K562 (cell line): ENCODE measurements at regions not wholly inside any gene's neighbourhood (a gene's known extent, or its start where the extent isn't known, plus 50 kb on each side); places are given as distances from the start of the nearest gene placed in this dataset.

Source experiments
- ATAC-seq: fragments of 200-7000 bp; cut with Tn5 transposase; 3 replicates; pipeline ENCODE4 v1.9.1; 2020; ENCODE audit warnings: moderate library complexity
- BruUV-seq: library from RNA; stranded (reverse); fragments of 400-500 nt; replicated peaks from 2 replicates; lab custom pipeline; 2021; lab: Mats Ljungman, UMichigan
- CTCF ChIA-PET: fragments of 300-600 bp; formaldehyde crosslinking; extraction: SDS; loops from one replicate; lab custom pipeline; 2021; ENCODE audit warnings: low intra/inter-chr PET ratio; lab: Yijun Ruan, JAX
- POLR2A ChIA-PET: fragments of 300-600, 350-650 bp; sonication (Branson Sonifier 250); formaldehyde crosslinking; extraction: SDS; loops from one replicate; lab custom pipeline; 2021; ENCODE audit warnings: antibody characterized with exemption, inconsistent platforms; lab: Yijun Ruan, JAX
- DNase-seq, 4 experiments: peaks; one replicate each; pipeline versions ENCODE4 v3.0.0 to v3.0.0-alpha.2; 2011 to 2018; ENCODE audit warnings: low spot score in 3 of 4, mixed read lengths in 3 of 4; ENCODE audit errors: extremely low read depth in 1 of 4
- FAIRE-seq: peaks from 2 replicates; lab custom pipeline; 2011; peaks lifted over from hg19 to GRCh38; lab: Jason Lieb, UNC
- H2AFZ ChIP-seq: 2 replicates; pipeline ENCODE4 v1.6.0; 2011; ENCODE audit warnings: low read depth, low read length, control low read depth, inconsistent platforms
- H3K27ac ChIP-seq: fragments of 200-600 bp; 3 replicates; pipeline ENCODE4 v1.8.0; 2011; ENCODE audit warnings: low read depth, mild to moderate bottlenecking, control low read depth, inconsistent platforms, low read length, moderate library complexity, mixed read lengths; ENCODE audit errors: extremely low read depth
- H3K27me3 ChIP-seq, 2 experiments: fragments of 300-600 bp in 1 of 2; 2 replicates in 1 of 2; 3 replicates in 1 of 2; pipeline versions ENCODE4 v1.6.0 to v1.8.0; 2011; ENCODE audit warnings: inconsistent platforms in 2 of 2, low read length in 2 of 2, mild to moderate bottlenecking in 1 of 2, mixed read lengths in 1 of 2, moderate library complexity in 1 of 2; ENCODE audit not compliant: control insufficient read depth in 2 of 2, insufficient read depth in 2 of 2
- H3K36me3 ChIP-seq: fragments of 300-600 bp; 3 replicates; pipeline ENCODE4 v1.8.0; 2011; ENCODE audit warnings: mild to moderate bottlenecking, low read length, inconsistent platforms; ENCODE audit not compliant: control insufficient read depth, insufficient read depth
- H3K4me1 ChIP-seq, 2 experiments: fragments of 200-600 bp in 1 of 2; replicated peaks in 1 of 2; 2 replicates in 1 of 2; 3 replicates in 1 of 2; pipeline versions ENCODE4 v1.5.1 to v1.8.0; 2011; ENCODE audit warnings: inconsistent platforms in 2 of 2, low read length in 2 of 2, mild to moderate bottlenecking in 1 of 2, mixed read lengths in 1 of 2, moderate library complexity in 1 of 2; ENCODE audit not compliant: control insufficient read depth in 2 of 2, insufficient read depth in 2 of 2
- H3K4me2 ChIP-seq: 2 replicates; pipeline ENCODE4 v1.6.1; 2011; ENCODE audit warnings: low read length, control low read depth, inconsistent platforms, mixed read lengths; ENCODE audit not compliant: insufficient read depth
- H3K4me3 ChIP-seq: fragments of 200-600 bp; sonication (generic), shearing (Covaris generic); 2 replicates; pipeline ENCODE4 v1.5.1; 2016; ENCODE audit warnings: control low read depth, inconsistent platforms
- H3K79me2 ChIP-seq: fragments of 200-600 bp; 3 replicates; pipeline ENCODE4 v1.8.0; 2011; ENCODE audit warnings: low read length, inconsistent platforms; ENCODE audit not compliant: control insufficient read depth, insufficient read depth
- H3K9ac ChIP-seq, 2 experiments: 2 replicates each; pipeline versions ENCODE4 v1.6.0 to v1.6.1; 2011; ENCODE audit warnings: low read depth in 2 of 2, low read length in 2 of 2, control low read depth in 1 of 2, inconsistent platforms in 1 of 2, mild to moderate bottlenecking in 1 of 2, mixed read lengths in 1 of 2; ENCODE audit not compliant: insufficient read depth in 1 of 2
- H3K9me1 ChIP-seq: one replicate; pipeline ENCODE4 v1.6.0; 2011; ENCODE audit warnings: inconsistent platforms, mild to moderate bottlenecking, low read length, moderate library complexity; ENCODE audit not compliant: control insufficient read depth, insufficient read depth
- H3K9me3 ChIP-seq: replicated peaks from 2 replicates; pipeline ENCODE4 v1.5.1; 2011; ENCODE audit warnings: low read depth, low read length, inconsistent platforms; ENCODE audit not compliant: control insufficient read depth, insufficient read depth
- H4K20me1 ChIP-seq: replicated peaks from 2 replicates; pipeline ENCODE4 v1.6.1; 2011; ENCODE audit warnings: low read length, inconsistent platforms, mixed read lengths; ENCODE audit not compliant: control insufficient read depth, insufficient read depth
- ARID2 ChIP-seq: fragments of 450-650 bp; IDR thresholded peaks from 2 replicates; pipeline ENCODE4 v1.6.1; 2017; ENCODE audit warnings: antibody characterized with exemption, mild to moderate bottlenecking
- BCOR ChIP-seq: fragments of 450-650 bp; IDR thresholded peaks from 2 replicates; pipeline ENCODE4 v1.6.1; 2016
- BRF1 ChIP-seq: IDR thresholded peaks from 3 replicates; pipeline ENCODE4 v1.6.1; 2011; ENCODE audit warnings: borderline replicate concordance, mild to moderate bottlenecking; ENCODE audit not compliant: insufficient read length; ENCODE audit errors: extremely low read depth
- CEBPB ChIP-seq: fragments of 450-650 bp; IDR thresholded peaks from 2 replicates; pipeline ENCODE4 v1.6.1; 2016; ENCODE audit warnings: missing genetic modification characterization, missing compliant biosample characterization
- COPS2 ChIP-seq: fragments of 450-650 bp; conservative IDR thresholded peaks from 2 replicates; pipeline ENCODE4 v1.6.1; 2016; ENCODE audit warnings: mild to moderate bottlenecking, moderate library complexity
- ERF ChIP-seq: fragments of 450-650 bp; formaldehyde crosslinking; IDR thresholded peaks from 2 replicates; pipeline ENCODE4 v1.4.0; 2020; ENCODE audit warnings: mild to moderate bottlenecking, mixed read lengths
- EZH2 ChIP-seq: IDR thresholded peaks from 2 replicates; pipeline ENCODE4 v1.6.1; 2012; ENCODE audit warnings: low read depth, mild to moderate bottlenecking, inconsistent platforms, low read length, borderline replicate concordance
- GATA2 ChIP-seq: sonication (generic); formaldehyde crosslinking; IDR thresholded peaks from 2 replicates; pipeline ENCODE4 v1.4.0; 2020; ENCODE audit warnings: mild to moderate bottlenecking, missing genetic modification reagents
- GTF2F1 ChIP-seq: IDR thresholded peaks from 2 replicates; pipeline ENCODE4 v1.6.1; 2011; ENCODE audit warnings: low read depth, low read length, improper control_type of control experiment
- MTF1 ChIP-seq: fragments of 250-450 bp; sonication (Bioruptor Pico); IDR thresholded peaks from 2 replicates; pipeline ENCODE4 v1.9.0; 2021; ENCODE audit warnings: moderate library complexity, mild to moderate bottlenecking, inconsistent platforms, borderline replicate concordance
- PURB ChIP-seq: sonication (generic); formaldehyde crosslinking; IDR thresholded peaks from 2 replicates; pipeline ENCODE4 v1.9.0; 2021; ENCODE audit warnings: low read depth, mild to moderate bottlenecking, missing genetic modification reagents
- RCOR1 ChIP-seq, 2 experiments: IDR thresholded peaks; 2 replicates each; pipeline ENCODE4 v1.6.1; 2012; ENCODE audit warnings: low read depth in 2 of 2, low read length in 2 of 2, borderline replicate concordance in 1 of 2, improper control_type of control experiment in 1 of 2
- RFX5 ChIP-seq: IDR thresholded peaks from 2 replicates; pipeline ENCODE4 v1.6.1; 2011; ENCODE audit warnings: low read depth, mild to moderate bottlenecking, improper control_type of control experiment, low read length
- XRCC3 ChIP-seq: fragments of 450-650 bp; IDR thresholded peaks from 2 replicates; pipeline ENCODE4 v1.6.1; 2017; ENCODE audit warnings: mild to moderate bottlenecking, moderate library complexity
- ZNF324 ChIP-seq: fragments of 250-450 bp; sonication (Bioruptor Pico); IDR thresholded peaks from 2 replicates; pipeline ENCODE4 v1.4.0; 2020; ENCODE audit warnings: mild to moderate bottlenecking
- ZNF384 ChIP-seq: IDR thresholded peaks from 2 replicates; pipeline ENCODE4 v1.6.1; 2012; ENCODE audit warnings: low read depth, low read length, improper control_type of control experiment
- ZNF41 ChIP-seq: fragments of 250-450 bp; sonication (Bioruptor Pico); conservative IDR thresholded peaks from 2 replicates; pipeline ENCODE4 v1.4.0; 2020; ENCODE audit warnings: mild to moderate bottlenecking
- WGBS: fragments of 100-300 bp; shearing (Covaris generic); methylation state at CpG from one replicate; pipeline ENCODE4 v1.1.6; 2016; ENCODE audit warnings: low coverage, mixed read lengths; ENCODE audit not compliant: insufficient coverage; ENCODE audit errors: missing lambda C conversion rate; 5-methylcytosine and 5-hydroxymethylcytosine counted together
- in situ Hi-C: fragments of 300-500 bp; cut with MboI; formaldehyde crosslinking; loops from 4 replicates; pipeline ENCODE4 v1.15.0; 2018; ENCODE audit warnings: inconsistent platforms, mixed read lengths
- intact Hi-C: fragments of 100-400 bp; cut with micrococcal nuclease; formaldehyde crosslinking; loops from 2 replicates; pipeline ENCODE4 v1.14.2; 2022

- Histone ChIP-seq H3K36me3 (no peaks in the 10 kb centered on the region), H3K79me2 (no peaks in the 10 kb centered on the region), H3K4me3 (no peak overlapping the region), H3K9ac (no peak overlapping the region), H3K27ac (no peak overlapping the region), H3K4me2 (no peak overlapping the region), H3K9me3 (no peaks in the 10 kb centered on the region), H3K27me3 (peaks cover 33 to 34% of the 10 kb centered on the region in 2 experiments), H3K4me1 (peaks cover 0 to 3% of the 10 kb centered on the region in 2 experiments; a peak in 1 of 5 replicates), H4K20me1 (no peaks in the 10 kb centered on the region), H3K9me1 (no peaks in the 10 kb centered on the region), H2AFZ (no peak overlapping the region)
- TF ChIP-seq CEBPB (tag) (peak; percentile 56), RFX5 (no peak), GATA2 (CRISPR knock-in tag) (no peak)
- in situ Hi-C loops, result no loop called here
- ChIA-PET POLR2A (no interaction called here), CTCF (no interaction called here)
- DNase-seq (no peak), FAIRE-seq (no peak), ATAC-seq (no peak)
- no TSS peak for BruUV-seq
- 4% methylated on average over 4 of the region's 4 CpGs for WGBS
- intact Hi-C loops, result no loop called here
These were observed 144.3 kb upstream of the KCNE2 start for GRCh38 chr21:34219334-34220060.

DNA sequence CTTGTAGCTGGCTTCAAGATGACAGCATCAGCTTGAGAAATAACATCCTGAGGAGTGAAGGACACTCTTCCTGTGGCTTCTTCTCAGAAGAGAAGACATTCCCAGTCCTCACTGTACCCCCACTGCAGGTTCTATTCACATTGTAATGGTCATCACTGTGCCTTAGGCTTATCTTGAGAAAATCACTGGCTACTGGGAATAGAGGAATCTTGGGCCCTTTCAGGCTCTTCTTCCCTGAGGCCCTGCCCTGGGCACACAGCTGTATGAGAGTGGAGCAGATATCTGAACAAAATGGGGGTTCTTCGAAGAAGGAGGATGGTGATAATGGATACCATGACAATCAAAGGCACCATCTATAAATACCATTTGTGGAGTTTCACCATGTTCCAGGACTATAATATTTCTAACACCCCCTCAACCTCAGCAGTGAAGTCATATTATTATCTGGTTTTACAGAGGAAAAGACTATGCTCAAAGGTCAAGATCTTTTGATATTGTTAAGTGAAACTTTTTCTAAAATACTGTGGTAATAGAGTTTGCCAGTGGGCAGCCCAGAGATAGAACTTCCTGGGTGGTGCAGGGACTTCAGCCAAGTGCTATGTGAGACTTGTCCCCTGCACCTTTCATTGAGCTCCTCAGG, 143.1 kb upstream of the KCNE2 start:
- DNase-seq (no peak), ATAC-seq (no peak)
- H3K36me3 ChIP-seq, result no peaks in the 10 kb centered on the region
- in situ Hi-C loops, result no loop called here
- H3K79me2 ChIP-seq, result no peaks in the 10 kb centered on the region
- WGBS, result 0% methylated on average over 1 of the region's 1 CpG
- H3K9ac ChIP-seq, result no peak overlapping the region
- TF ChIP-seq GTF2F1, result no peak
- TF ChIP-seq ARID2, result no peak
- TF ChIP-seq ZNF41 (CRISPR knock-in tag), result no peak
- TF ChIP-seq ZNF324 (CRISPR knock-in tag), result no peak
- TF ChIP-seq ZNF384, result no peak
- no peak for TF ChIP-seq PURB (CRISPR knock-in tag)
- TF ChIP-seq BCOR, result no peak
- no peak for TF ChIP-seq ERF (CRISPR knock-in tag)
- no peak for TF ChIP-seq EZH2
- TF ChIP-seq BRF1, result no peak
- TF ChIP-seq XRCC3, result no peak
- TF ChIP-seq RCOR1 (IDR thresholded peaks at IDR 0.05; ENCODE audit: borderline replicate concordance in 1 of 2, low read depth in 2 of 2, low read length in 2 of 2), result no peak
- TF ChIP-seq MTF1, result no peak
- no peak for TF ChIP-seq COPS2
- TF ChIP-seq, all 486 proteins: peak for 0
- Histone ChIP-seq H4K20me1 (no peaks in the 10 kb centered on the region), H3K27me3 (peaks cover 33 to 39% of the 10 kb centered on the region in 2 experiments), H2AFZ (no peak overlapping the region), H3K4me1 (peaks cover 0 to 3% of the 10 kb centered on the region in 2 experiments; a peak in 1 of 5 replicates), H3K4me2 (no peak overlapping the region), H3K9me1 (no peaks in the 10 kb centered on the region), H3K27ac (no peak overlapping the region), H3K9me3 (no peaks in the 10 kb centered on the region), H3K4me3 (no peak overlapping the region)
- ChIA-PET CTCF (no interaction called here), POLR2A (interaction anchor here (0.7 to 0.9 kb wide), 2 partner anchors 11 to 913 kb away, joined by 3 read pairs; no protein-coding TSS in a partner anchor)
- no peak for FAIRE-seq
- intact Hi-C loops, result no loop called here
- BruUV-seq, result no TSS peak
